ENCODE measurements at regions not wholly inside any gene's neighbourhood (a gene's known extent, or its start where the extent isn't known, plus 50 kb on each side); places are given as distances from the start of the nearest gene placed in this dataset.
"Not testable (repeated sequence)": the region's sequence is repeated elsewhere in the genome, so short reads cannot be mapped to it uniquely, and the experiment has no call there.

GRCh38 chr15:24477107-24478025 is 198.2 kb upstream of the NPAP1 start:
- not testable (repeated sequence) for TF ChIP-seq CTCF, POLR2AphosphoS5 (IDR thresholded peaks at IDR 0.05)

Data from prostate gland (tissue), 2 donors.